CD4-positive, alpha-beta T cell (primary cell): ENCODE measurements at regions not wholly inside any gene's neighbourhood (a gene's known extent, or its start where the extent isn't known, plus 50 kb on each side); places are given as distances from the start of the nearest gene placed in this dataset.

Experiments
- ATAC-seq: fragments of 200-7000 bp; cut with Tn5 transposase; one replicate; pipeline ENCODE4 v1.10.0; 2022; ENCODE audit warnings: mild to moderate bottlenecking; ENCODE audit not compliant: poor library complexity
- CTCF ChIA-PET: fragments of 350-600 bp; sonication (Branson Sonifier 250); formaldehyde crosslinking; loops from one replicate; lab custom pipeline; 2021; ENCODE audit warnings: antibody characterized with exemption, inconsistent platforms; lab: Charles Lee
- POLR2A ChIA-PET: fragments of 350-600 bp; sonication (Branson Sonifier 250); formaldehyde crosslinking; loops from one replicate; lab custom pipeline; 2021; ENCODE audit warnings: antibody characterized with exemption, inconsistent platforms; lab: Charles Lee
- DNase-seq, 14 experiments: peaks; one replicate each; pipeline ENCODE4 v3.0.0-alpha.2; 2013 to 2020; ENCODE audit warnings: mixed read lengths in 2 of 14
- H3K27ac ChIP-seq, 2 donors: one replicate each; pipeline versions ENCODE4 v1.5.1 to v1.7.0; 2013; ENCODE audit warnings: low read length in 2 of 2, low read depth in 1 of 2, mild to moderate bottlenecking in 1 of 2
- H3K27me3 ChIP-seq, 2 experiments: 1 replicate in 1 of 2; 2 replicates in 1 of 2; pipeline versions ENCODE4 v1.6.1 to v1.7.0; 2013; ENCODE audit warnings: low read length in 2 of 2, control low read depth in 1 of 2, mild to moderate bottlenecking in 1 of 2, moderate library complexity in 1 of 2; ENCODE audit not compliant: insufficient read depth in 2 of 2, control insufficient read depth in 1 of 2
- H3K36me3 ChIP-seq: one replicate; pipeline ENCODE4 v1.6.1; 2013; ENCODE audit warnings: low read length, control low read depth; ENCODE audit not compliant: insufficient read depth
- H3K4me1 ChIP-seq: one replicate; pipeline ENCODE4 v1.6.1; 2013; ENCODE audit warnings: low read length, control low read depth; ENCODE audit not compliant: insufficient read depth
- H3K4me3 ChIP-seq: one replicate; pipeline ENCODE4 v1.5.1; 2013; ENCODE audit warnings: mild to moderate bottlenecking, low read length, moderate library complexity
- H3K9me3 ChIP-seq, 2 experiments: 1 replicate in 1 of 2; 2 replicates in 1 of 2; pipeline versions ENCODE4 v1.6.1 to v1.7.0; 2013; ENCODE audit warnings: low read length in 2 of 2, mild to moderate bottlenecking in 2 of 2, control low read depth in 1 of 2, moderate library complexity in 1 of 2; ENCODE audit not compliant: control insufficient read depth in 1 of 2, insufficient read depth in 1 of 2
- H3K27ac Mint-ChIP-seq: one replicate; pipeline ENCODE4 v1.8.0; 2020; ENCODE audit warnings: mixed read lengths
- H3K27me3 Mint-ChIP-seq: one replicate; pipeline ENCODE4 v1.8.0; 2021; ENCODE audit warnings: mixed read lengths
- H3K36me3 Mint-ChIP-seq: one replicate; pipeline ENCODE4 v1.8.0; 2021; ENCODE audit warnings: low read depth, mixed read lengths
- H3K4me1 Mint-ChIP-seq: one replicate; pipeline ENCODE4 v1.8.0; 2021; ENCODE audit warnings: low read depth, mixed read lengths
- H3K4me3 Mint-ChIP-seq: one replicate; pipeline ENCODE4 v1.8.0; 2020; ENCODE audit warnings: mild to moderate bottlenecking, mixed read lengths
- H3K9me3 Mint-ChIP-seq: one replicate; pipeline ENCODE4 v1.8.0; 2020; ENCODE audit warnings: mixed read lengths
- intact Hi-C, 2 experiments: fragments of 100-400 bp; cut with DNase I in 1 of 2; cut with micrococcal nuclease in 1 of 2; formaldehyde crosslinking; loops; one replicate each; pipeline versions ENCODE4 v1.15.1 to v1.9.0; 2023 to 2025; cut with DNase I, micrococcal nuclease
- TF ChIP-seq, protein P1 (sequence below): fragments of 200-600 bp; IDR thresholded peaks from one replicate; pipeline ENCODE4 v1.8.0; 2022; ENCODE audit warnings: antibody characterized with exemption, mild to moderate bottlenecking

DNA sequence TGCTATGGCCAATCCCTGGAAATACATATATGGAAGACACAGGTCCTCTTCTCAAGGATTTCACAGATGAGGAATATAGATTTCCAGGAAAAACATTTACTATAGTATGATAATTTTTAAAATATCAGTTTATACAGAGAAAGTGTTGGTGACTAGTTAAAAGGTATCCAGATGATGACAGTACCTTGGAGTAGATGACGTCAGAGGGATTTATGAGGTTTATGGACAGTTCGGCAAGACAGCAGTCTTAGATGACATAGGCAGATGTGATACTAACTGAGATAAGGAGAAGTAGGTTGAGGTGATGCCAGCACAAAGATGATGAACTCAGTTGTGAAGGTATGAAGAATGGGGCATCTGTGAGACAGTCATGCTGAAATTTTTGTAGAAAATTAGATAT lies 750.3 kb downstream of the PRELID2 start:
- Histone ChIP-seq H3K4me3 (no peak overlapping the region), H3K9me3 (no peaks in the 10 kb centered on the region), H3K36me3 (no peaks in the 10 kb centered on the region), H3K4me1 (no peaks in the 10 kb centered on the region), H3K27me3 (no peaks in the 10 kb centered on the region), H3K27ac (no peak overlapping the region)
- peaks cover 16% of the 10 kb centered on the region for H3K9me3 Mint-ChIP-seq
- ChIA-PET POLR2A (no interaction called here), CTCF (no interaction called here)
- H3K4me1 Mint-ChIP-seq, result no peaks in the 10 kb centered on the region
- DNase-seq (no peak), ATAC-seq (no peak)
- no peaks in the 10 kb centered on the region for H3K27me3 Mint-ChIP-seq
- no peaks in the 10 kb centered on the region for H3K36me3 Mint-ChIP-seq
- H3K4me3 Mint-ChIP-seq, result no peak overlapping the region
- TF ChIP-seq, protein P1, sequence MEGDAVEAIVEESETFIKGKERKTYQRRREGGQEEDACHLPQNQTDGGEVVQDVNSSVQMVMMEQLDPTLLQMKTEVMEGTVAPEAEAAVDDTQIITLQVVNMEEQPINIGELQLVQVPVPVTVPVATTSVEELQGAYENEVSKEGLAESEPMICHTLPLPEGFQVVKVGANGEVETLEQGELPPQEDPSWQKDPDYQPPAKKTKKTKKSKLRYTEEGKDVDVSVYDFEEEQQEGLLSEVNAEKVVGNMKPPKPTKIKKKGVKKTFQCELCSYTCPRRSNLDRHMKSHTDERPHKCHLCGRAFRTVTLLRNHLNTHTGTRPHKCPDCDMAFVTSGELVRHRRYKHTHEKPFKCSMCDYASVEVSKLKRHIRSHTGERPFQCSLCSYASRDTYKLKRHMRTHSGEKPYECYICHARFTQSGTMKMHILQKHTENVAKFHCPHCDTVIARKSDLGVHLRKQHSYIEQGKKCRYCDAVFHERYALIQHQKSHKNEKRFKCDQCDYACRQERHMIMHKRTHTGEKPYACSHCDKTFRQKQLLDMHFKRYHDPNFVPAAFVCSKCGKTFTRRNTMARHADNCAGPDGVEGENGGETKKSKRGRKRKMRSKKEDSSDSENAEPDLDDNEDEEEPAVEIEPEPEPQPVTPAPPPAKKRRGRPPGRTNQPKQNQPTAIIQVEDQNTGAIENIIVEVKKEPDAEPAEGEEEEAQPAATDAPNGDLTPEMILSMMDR, result no peak
- intact Hi-C loops, result no loop called here
- no peak overlapping the region for H3K27ac Mint-ChIP-seq

- no peaks in the 10 kb centered on the region for H3K4me1 Mint-ChIP-seq
- ATAC-seq (no peak), DNase-seq (no peak)
- H3K9me3 Mint-ChIP-seq, result peaks cover 3% of the 10 kb centered on the region
- CTCF ChIA-PET, result no interaction called here
- H3K36me3 Mint-ChIP-seq, result no peaks in the 10 kb centered on the region
- H3K4me1 ChIP-seq, result no peaks in the 10 kb centered on the region
- intact Hi-C loops, result no loop called here
- POLR2A ChIA-PET, result no interaction called here
- H3K27me3 Mint-ChIP-seq, result no peaks in the 10 kb centered on the region
- TF ChIP-seq, protein P1, result no peak
- H3K27me3 ChIP-seq, result no peaks in the 10 kb centered on the region
- H3K27ac Mint-ChIP-seq, result no peak overlapping the region
- H3K4me3 Mint-ChIP-seq, result no peak overlapping the region
- H3K27ac ChIP-seq, result no peak overlapping the region
- H3K9me3 ChIP-seq, result peaks cover 0 to 3% of the 10 kb centered on the region in 2 experiments
- no peaks in the 10 kb centered on the region for H3K36me3 ChIP-seq
- no peak overlapping the region for H3K4me3 ChIP-seq
These were observed 758.1 kb downstream of the PRELID2 start for GRCh38 chr5:145077028-145077427.

- CTCF ChIA-PET, result no interaction called here
- H3K9me3 ChIP-seq, result peaks cover 0 to 3% of the 10 kb centered on the region in 2 experiments
These were observed 759.1 kb downstream of the PRELID2 start for GRCh38 chr5:145076040-145076439.

More at GRCh38 chr5:145076040-145076439, 759.1 kb downstream of the PRELID2 start:
- no peak overlapping the region for H3K4me3 ChIP-seq
- no peaks in the 10 kb centered on the region for H3K36me3 ChIP-seq
- DNase-seq (no peak), ATAC-seq (no peak)
- POLR2A ChIA-PET, result no interaction called here
- Mint-ChIP-seq H3K27ac (no peak overlapping the region), H3K27me3 (no peaks in the 10 kb centered on the region), H3K36me3 (no peaks in the 10 kb centered on the region), H3K9me3 (peaks cover 3% of the 10 kb centered on the region), H3K4me1 (no peaks in the 10 kb centered on the region), H3K4me3 (no peak overlapping the region)
- intact Hi-C loops, result no loop called here
- H3K27me3 ChIP-seq, result no peaks in the 10 kb centered on the region
- no peak overlapping the region for H3K27ac ChIP-seq
- TF ChIP-seq, protein P1, result no peak
- no peaks in the 10 kb centered on the region for H3K4me1 ChIP-seq
